ENCODE measurements at regions not wholly inside any gene's neighbourhood (a gene's known extent, or its start where the extent isn't known, plus 50 kb on each side); places are given as distances from the start of the nearest gene placed in this dataset.

- H3K9ac ChIP-seq (ENCODE audit: low read length), result no peak overlapping the region
- no peak overlapping the region for H3K27ac ChIP-seq (ENCODE audit: low read depth, low read length)
- H3K4me1 ChIP-seq (ENCODE audit: control insufficient read depth, insufficient read depth, low read length), result no peaks in the 10 kb centered on the region
- H3K27me3 ChIP-seq (ENCODE audit: control insufficient read depth, insufficient read depth, low read length), result no peaks in the 10 kb centered on the region
- H3K4me3 ChIP-seq (ENCODE audit: low read length), result no peak overlapping the region
- H3K36me3 ChIP-seq (ENCODE audit: control insufficient read depth, insufficient read depth, low read length), result no peaks in the 10 kb centered on the region
Observed at GRCh38 chr7:80334908-80335307, 177.0 kb downstream of the GNAT3 start.

GRCh38 chr7:80334196-80334595 is 177.7 kb downstream of the GNAT3 start:
- Histone ChIP-seq H3K36me3 (ENCODE audit: control insufficient read depth, insufficient read depth, low read length) (no peaks in the 10 kb centered on the region), H3K27me3 (ENCODE audit: control insufficient read depth, insufficient read depth, low read length) (no peaks in the 10 kb centered on the region), H3K4me3 (ENCODE audit: low read length) (no peak overlapping the region), H3K9ac (ENCODE audit: low read length) (no peak overlapping the region), H3K4me1 (ENCODE audit: control insufficient read depth, insufficient read depth, low read length) (no peaks in the 10 kb centered on the region), H3K27ac (ENCODE audit: low read depth, low read length) (no peak overlapping the region)

- H3K27ac ChIP-seq (ENCODE audit: low read depth, low read length), result no peak overlapping the region
- H3K27me3 ChIP-seq (ENCODE audit: control insufficient read depth, insufficient read depth, low read length), result no peaks in the 10 kb centered on the region
- H3K36me3 ChIP-seq (ENCODE audit: control insufficient read depth, insufficient read depth, low read length), result no peaks in the 10 kb centered on the region
Observed at GRCh38 chr7:80333040-80333439, 178.8 kb downstream of the GNAT3 start.

GRCh38 chr7:80330434-80330833 is 181.4 kb downstream of the GNAT3 start:
- no peaks in the 10 kb centered on the region for H3K4me1 ChIP-seq (ENCODE audit: control insufficient read depth, insufficient read depth, low read length)
- H3K4me3 ChIP-seq (ENCODE audit: low read length), result no peak overlapping the region
- H3K27ac ChIP-seq (ENCODE audit: low read depth, low read length), result no peak overlapping the region
- no peaks in the 10 kb centered on the region for H3K27me3 ChIP-seq (ENCODE audit: control insufficient read depth, insufficient read depth, low read length)
- H3K9ac ChIP-seq (ENCODE audit: low read length), result no peak overlapping the region
- H3K36me3 ChIP-seq (ENCODE audit: control insufficient read depth, insufficient read depth, low read length), result no peaks in the 10 kb centered on the region

More at GRCh38 chr7:80333040-80333439, 178.8 kb downstream of the GNAT3 start:
- Histone ChIP-seq H3K4me3 (ENCODE audit: low read length) (no peak overlapping the region), H3K4me1 (ENCODE audit: control insufficient read depth, insufficient read depth, low read length) (no peaks in the 10 kb centered on the region), H3K9ac (ENCODE audit: low read length) (no peak overlapping the region)

- no peaks in the 10 kb centered on the region for H3K4me1 ChIP-seq (ENCODE audit: control insufficient read depth, insufficient read depth, low read length)
- no peak overlapping the region for H3K4me3 ChIP-seq (ENCODE audit: low read length)
- no peaks in the 10 kb centered on the region for H3K27me3 ChIP-seq (ENCODE audit: control insufficient read depth, insufficient read depth, low read length)
- no peaks in the 10 kb centered on the region for H3K36me3 ChIP-seq (ENCODE audit: control insufficient read depth, insufficient read depth, low read length)
- H3K9ac ChIP-seq (ENCODE audit: low read length), result no peak overlapping the region
- H3K27ac ChIP-seq (ENCODE audit: low read depth, low read length), result no peak overlapping the region
Observed at GRCh38 chr7:80324032-80324431, 187.8 kb downstream of the GNAT3 start.

- Histone ChIP-seq H3K27me3 (ENCODE audit: control insufficient read depth, insufficient read depth, low read length) (no peaks in the 10 kb centered on the region), H3K9ac (ENCODE audit: low read length) (no peak overlapping the region), H3K4me3 (ENCODE audit: low read length) (no peak overlapping the region), H3K4me1 (ENCODE audit: control insufficient read depth, insufficient read depth, low read length) (no peaks in the 10 kb centered on the region), H3K36me3 (ENCODE audit: control insufficient read depth, insufficient read depth, low read length) (no peaks in the 10 kb centered on the region), H3K27ac (ENCODE audit: low read depth, low read length) (no peak overlapping the region)
Observed at GRCh38 chr7:80319461-80319860, 184.8 kb downstream of the GNAI1 start.

- Histone ChIP-seq H3K4me1 (ENCODE audit: control insufficient read depth, insufficient read depth, low read length) (no peaks in the 10 kb centered on the region), H3K36me3 (ENCODE audit: control insufficient read depth, insufficient read depth, low read length) (no peaks in the 10 kb centered on the region), H3K27ac (ENCODE audit: low read depth, low read length) (no peak overlapping the region), H3K27me3 (ENCODE audit: control insufficient read depth, insufficient read depth, low read length) (no peaks in the 10 kb centered on the region), H3K9ac (ENCODE audit: low read length) (no peak overlapping the region), H3K4me3 (ENCODE audit: low read length) (no peak overlapping the region)
Observed at GRCh38 chr7:80318081-80318480, 183.4 kb downstream of the GNAI1 start.

- Histone ChIP-seq H3K9ac (ENCODE audit: low read length) (no peak overlapping the region), H3K27me3 (ENCODE audit: control insufficient read depth, insufficient read depth, low read length) (no peaks in the 10 kb centered on the region), H3K36me3 (ENCODE audit: control insufficient read depth, insufficient read depth, low read length) (no peaks in the 10 kb centered on the region), H3K4me1 (ENCODE audit: control insufficient read depth, insufficient read depth, low read length) (peaks cover 6% of the 10 kb centered on the region), H3K4me3 (ENCODE audit: low read length) (no peak overlapping the region), H3K27ac (ENCODE audit: low read depth, low read length) (no peak overlapping the region)
Observed at GRCh38 chr7:80316811-80317210, 182.2 kb downstream of the GNAI1 start.

- no peak overlapping the region for H3K4me3 ChIP-seq (ENCODE audit: low read length)
- no peaks in the 10 kb centered on the region for H3K27me3 ChIP-seq (ENCODE audit: control insufficient read depth, insufficient read depth, low read length)
Observed at GRCh38 chr7:80313716-80314115, 179.1 kb downstream of the GNAI1 start.

GRCh38 chr7:80313067-80313626 is 178.5 kb downstream of the GNAI1 start:
- Histone ChIP-seq H3K27me3 (ENCODE audit: control insufficient read depth, insufficient read depth, low read length) (no peaks in the 10 kb centered on the region), H3K27ac (ENCODE audit: low read depth, low read length) (no peak overlapping the region), H3K4me3 (ENCODE audit: low read length) (no peak overlapping the region), H3K36me3 (ENCODE audit: control insufficient read depth, insufficient read depth, low read length) (no peaks in the 10 kb centered on the region), H3K9ac (ENCODE audit: low read length) (no peak overlapping the region), H3K4me1 (ENCODE audit: control insufficient read depth, insufficient read depth, low read length) (peaks cover 6% of the 10 kb centered on the region)

More at GRCh38 chr7:80313716-80314115, 179.1 kb downstream of the GNAI1 start:
- Histone ChIP-seq H3K9ac (ENCODE audit: low read length) (no peak overlapping the region), H3K36me3 (ENCODE audit: control insufficient read depth, insufficient read depth, low read length) (no peaks in the 10 kb centered on the region), H3K4me1 (ENCODE audit: control insufficient read depth, insufficient read depth, low read length) (peaks cover 6% of the 10 kb centered on the region), H3K27ac (ENCODE audit: low read depth, low read length) (no peak overlapping the region)

- peak overlapping the region; percentile 53 for H3K27ac ChIP-seq (ENCODE audit: low read depth, low read length)
- H3K4me1 ChIP-seq (ENCODE audit: control insufficient read depth, insufficient read depth, low read length), result peaks cover 8% of the 10 kb centered on the region
- no peak overlapping the region for H3K9ac ChIP-seq (ENCODE audit: low read length)
Observed at GRCh38 chr7:80312139-80312661, 177.6 kb downstream of the GNAI1 start.

GRCh38 chr7:80311313-80311712 is 176.7 kb downstream of the GNAI1 start:
- no peak overlapping the region for H3K27ac ChIP-seq (ENCODE audit: low read depth, low read length)
- no peaks in the 10 kb centered on the region for H3K36me3 ChIP-seq (ENCODE audit: control insufficient read depth, insufficient read depth, low read length)
- no peak overlapping the region for H3K9ac ChIP-seq (ENCODE audit: low read length)
- no peaks in the 10 kb centered on the region for H3K27me3 ChIP-seq (ENCODE audit: control insufficient read depth, insufficient read depth, low read length)
- H3K4me1 ChIP-seq (ENCODE audit: control insufficient read depth, insufficient read depth, low read length), result peaks cover 9% of the 10 kb centered on the region
- no peak overlapping the region for H3K4me3 ChIP-seq (ENCODE audit: low read length)

More at GRCh38 chr7:80312139-80312661, 177.6 kb downstream of the GNAI1 start:
- no peaks in the 10 kb centered on the region for H3K27me3 ChIP-seq (ENCODE audit: control insufficient read depth, insufficient read depth, low read length)
- no peaks in the 10 kb centered on the region for H3K36me3 ChIP-seq (ENCODE audit: control insufficient read depth, insufficient read depth, low read length)
- H3K4me3 ChIP-seq (ENCODE audit: low read length), result no peak overlapping the region

GRCh38 chr7:80309971-80310549 is 175.4 kb downstream of the GNAI1 start:
- no peak overlapping the region for H3K27ac ChIP-seq (ENCODE audit: low read depth, low read length)
- H3K4me3 ChIP-seq (ENCODE audit: low read length), result no peak overlapping the region
- H3K36me3 ChIP-seq (ENCODE audit: control insufficient read depth, insufficient read depth, low read length), result no peaks in the 10 kb centered on the region
- no peak overlapping the region for H3K9ac ChIP-seq (ENCODE audit: low read length)
- H3K4me1 ChIP-seq (ENCODE audit: control insufficient read depth, insufficient read depth, low read length), result peaks cover 9% of the 10 kb centered on the region
- no peaks in the 10 kb centered on the region for H3K27me3 ChIP-seq (ENCODE audit: control insufficient read depth, insufficient read depth, low read length)
